Keratinocyte (primary cell): ENCODE measurements at regions not wholly inside any gene's neighbourhood (a gene's known extent, or its start where the extent isn't known, plus 50 kb on each side); places are given as distances from the start of the nearest gene placed in this dataset.

ENCODE experiments used
- DNase-seq: peaks from one replicate; pipeline ENCODE4 v3.0.0-alpha.2; 2011; ENCODE audit warnings: low read depth, missing footprints, low spot score
- FAIRE-seq: peaks from 2 replicates; lab custom pipeline; 2011; peaks lifted over from hg19 to GRCh38; lab: Jason Lieb, UNC
- H2AFZ ChIP-seq: 2 replicates; pipeline ENCODE4 v1.6.0; 2012; ENCODE audit warnings: low read length, control low read depth, inconsistent platforms; ENCODE audit not compliant: control insufficient read depth
- H3K27ac ChIP-seq: 2 replicates; pipeline ENCODE4 v1.5.1; 2011; ENCODE audit warnings: low read length; ENCODE audit not compliant: control insufficient read depth, insufficient read depth
- H3K27me3 ChIP-seq: 3 replicates; pipeline ENCODE4 v1.6.0; 2011; ENCODE audit warnings: low read length; ENCODE audit not compliant: control insufficient read depth, insufficient read depth; ENCODE audit errors: extremely low read depth
- H3K36me3 ChIP-seq, 2 experiments: 2 replicates in 1 of 2; 3 replicates in 1 of 2; pipeline ENCODE4 v1.5.1; 2011; ENCODE audit warnings: low read length in 2 of 2, mild to moderate bottlenecking in 1 of 2; ENCODE audit not compliant: control insufficient read depth in 2 of 2, insufficient read depth in 2 of 2; ENCODE audit errors: extremely low read depth in 1 of 2
- H3K4me1 ChIP-seq: 3 replicates; pipeline ENCODE4 v1.5.1; 2011; ENCODE audit warnings: low read length; ENCODE audit not compliant: control insufficient read depth, insufficient read depth; ENCODE audit errors: extremely low read depth
- H3K4me2 ChIP-seq: 3 replicates; pipeline ENCODE4 v1.6.0; 2011; ENCODE audit warnings: low read depth, low read length; ENCODE audit not compliant: control insufficient read depth, insufficient read depth; ENCODE audit errors: extremely low read depth
- H3K4me3 ChIP-seq, 3 experiments: fragments of 200-600 bp in 1 of 3; sonication (generic) in 1 of 3; 2 replicates in 2 of 3; 3 replicates in 1 of 3; pipeline ENCODE4 v1.5.1; 2011 to 2016; ENCODE audit warnings: low read length in 3 of 3, mild to moderate bottlenecking in 3 of 3, control low read depth in 2 of 3, inconsistent platforms in 1 of 3, low read depth in 1 of 3, mixed read lengths in 1 of 3, mixed run types in 1 of 3, moderate library complexity in 1 of 3; ENCODE audit not compliant: control insufficient read depth in 2 of 3, insufficient read depth in 2 of 3; ENCODE audit errors: extremely low read depth in 1 of 3
- H3K79me2 ChIP-seq: 2 replicates; pipeline ENCODE4 v1.6.0; 2012; ENCODE audit warnings: low read length; ENCODE audit not compliant: control insufficient read depth, insufficient read depth
- H3K9ac ChIP-seq: 3 replicates; pipeline ENCODE4 v1.6.0; 2011; ENCODE audit warnings: low read length; ENCODE audit not compliant: control insufficient read depth, insufficient read depth; ENCODE audit errors: extremely low read depth
- H3K9me1 ChIP-seq: 3 replicates; pipeline ENCODE4 v1.6.0; 2011; ENCODE audit warnings: low read length; ENCODE audit not compliant: control insufficient read depth, insufficient read depth; ENCODE audit errors: extremely low read depth
- H3K9me3 ChIP-seq: 2 replicates; pipeline ENCODE4 v1.5.1; 2012; ENCODE audit warnings: low read depth, low read length; ENCODE audit not compliant: control insufficient read depth
- H4K20me1 ChIP-seq: 3 replicates; pipeline ENCODE4 v1.6.0; 2011; ENCODE audit warnings: low read length; ENCODE audit not compliant: control insufficient read depth, insufficient read depth; ENCODE audit errors: extremely low read depth
- EZH2 ChIP-seq: IDR thresholded peaks from one replicate; pipeline ENCODE4 v1.6.1; 2012; ENCODE audit warnings: inconsistent platforms, mild to moderate bottlenecking, low read length, moderate library complexity
- dilution Hi-C: fragments of 300-500 bp; cut with MboI; formaldehyde crosslinking; loops from one replicate; pipeline ENCODE4 v1.7.0; 2020; ENCODE audit warnings: low sequenced_read_pairs; ENCODE audit not compliant: extremely low pct_ligation_motif_present
- TF ChIP-seq, protein P1 (sequence below), 3 experiments: IDR thresholded peaks in 1 of 3; conservative IDR thresholded peaks in 1 of 3; optimal IDR thresholded peaks in 1 of 3; 2 replicates in 2 of 3; 3 replicates in 1 of 3; pipeline versions ENCODE3 to v1.5.1; 2011; ENCODE audit warnings: low read length in 3 of 3, mild to moderate bottlenecking in 3 of 3, moderate library complexity in 2 of 3, control low read depth in 1 of 3, inconsistent platforms in 1 of 3; ENCODE audit not compliant: insufficient read depth in 2 of 3; ENCODE audit errors: extremely low read depth in 1 of 3

DNA sequence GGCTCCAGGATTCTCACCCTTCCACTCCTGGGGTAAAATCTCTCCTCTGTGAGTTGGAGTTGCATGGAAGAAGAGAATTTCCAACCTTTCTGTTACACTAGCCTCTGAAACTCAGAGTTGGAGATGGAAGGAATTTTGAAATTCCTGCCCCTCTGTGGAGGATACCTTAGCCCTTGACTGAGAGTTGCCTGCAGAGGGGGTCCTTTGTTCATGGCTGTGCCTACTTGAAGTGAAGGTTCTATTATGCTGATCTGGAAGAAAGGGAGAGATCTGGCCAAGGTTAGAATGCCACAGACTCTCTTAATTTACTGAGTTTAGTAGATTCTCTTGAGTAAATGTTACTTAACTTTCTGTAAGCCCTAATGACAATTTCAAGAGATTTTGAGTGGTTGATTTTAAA lies 626.6 kb upstream of the GYPC start:
- Histone ChIP-seq H3K4me2 (no peak overlapping the region), H3K27me3 (no peaks in the 10 kb centered on the region), H3K27ac (no peak overlapping the region), H3K9me3 (no peaks in the 10 kb centered on the region), H3K79me2 (no peaks in the 10 kb centered on the region), H3K4me3 (no peak overlapping the region), H4K20me1 (no peaks in the 10 kb centered on the region), H3K9ac (no peak overlapping the region), H3K9me1 (no peaks in the 10 kb centered on the region), H2AFZ (no peak overlapping the region), H3K4me1 (no peaks in the 10 kb centered on the region), H3K36me3 (no peaks in the 10 kb centered on the region)
- TF ChIP-seq, protein P1, sequence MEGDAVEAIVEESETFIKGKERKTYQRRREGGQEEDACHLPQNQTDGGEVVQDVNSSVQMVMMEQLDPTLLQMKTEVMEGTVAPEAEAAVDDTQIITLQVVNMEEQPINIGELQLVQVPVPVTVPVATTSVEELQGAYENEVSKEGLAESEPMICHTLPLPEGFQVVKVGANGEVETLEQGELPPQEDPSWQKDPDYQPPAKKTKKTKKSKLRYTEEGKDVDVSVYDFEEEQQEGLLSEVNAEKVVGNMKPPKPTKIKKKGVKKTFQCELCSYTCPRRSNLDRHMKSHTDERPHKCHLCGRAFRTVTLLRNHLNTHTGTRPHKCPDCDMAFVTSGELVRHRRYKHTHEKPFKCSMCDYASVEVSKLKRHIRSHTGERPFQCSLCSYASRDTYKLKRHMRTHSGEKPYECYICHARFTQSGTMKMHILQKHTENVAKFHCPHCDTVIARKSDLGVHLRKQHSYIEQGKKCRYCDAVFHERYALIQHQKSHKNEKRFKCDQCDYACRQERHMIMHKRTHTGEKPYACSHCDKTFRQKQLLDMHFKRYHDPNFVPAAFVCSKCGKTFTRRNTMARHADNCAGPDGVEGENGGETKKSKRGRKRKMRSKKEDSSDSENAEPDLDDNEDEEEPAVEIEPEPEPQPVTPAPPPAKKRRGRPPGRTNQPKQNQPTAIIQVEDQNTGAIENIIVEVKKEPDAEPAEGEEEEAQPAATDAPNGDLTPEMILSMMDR (optimal IDR thresholded peaks at IDR 0.05 in 1 of 3, IDR thresholded peaks at IDR 0.05 in 1 of 3, conservative IDR thresholded peaks at IDR 0.05 in 1 of 3; ENCODE audit: extremely low read depth in 1 of 3, insufficient read depth in 2 of 3, low read length in 3 of 3), result no peak
- TF ChIP-seq EZH2, result no peak
- dilution Hi-C loops, result no loop called here
- no peak for DNase-seq
- FAIRE-seq, result no peak

DNA sequence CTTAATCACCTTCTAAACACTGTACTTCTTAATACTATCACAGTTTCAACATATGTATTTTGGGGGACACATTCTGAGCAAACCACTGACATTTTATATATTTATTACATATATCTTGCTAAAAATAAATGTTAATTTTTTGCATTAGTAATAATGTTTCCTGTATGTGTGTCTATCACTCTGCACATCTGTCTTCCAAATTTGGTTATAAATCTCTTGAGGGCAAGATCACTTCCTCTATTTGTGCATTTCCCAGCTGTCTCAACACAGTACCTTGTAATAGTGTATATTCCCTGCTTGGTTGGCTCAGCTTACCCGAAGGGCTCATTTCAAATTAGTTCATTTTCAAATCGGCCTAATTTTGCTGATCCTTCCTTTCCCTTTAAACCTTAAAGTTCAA lies 617.1 kb upstream of the GYPC start:
- no peak overlapping the region for H3K27ac ChIP-seq
- TF ChIP-seq, protein P1 (optimal IDR thresholded peaks at IDR 0.05 in 1 of 3, IDR thresholded peaks at IDR 0.05 in 1 of 3, conservative IDR thresholded peaks at IDR 0.05 in 1 of 3; ENCODE audit: extremely low read depth in 1 of 3, insufficient read depth in 2 of 3, low read length in 3 of 3), result no peak
- no peaks in the 10 kb centered on the region for H3K9me1 ChIP-seq
- no peaks in the 10 kb centered on the region for H3K4me1 ChIP-seq
- H3K4me2 ChIP-seq, result no peak overlapping the region
- no peak overlapping the region for H3K4me3 ChIP-seq
- no peaks in the 10 kb centered on the region for H3K36me3 ChIP-seq
- no peaks in the 10 kb centered on the region for H3K9me3 ChIP-seq
- no peak overlapping the region for H2AFZ ChIP-seq
- H4K20me1 ChIP-seq, result no peaks in the 10 kb centered on the region
- DNase-seq (no peak), FAIRE-seq (no peak)
- H3K79me2 ChIP-seq, result no peaks in the 10 kb centered on the region
- dilution Hi-C loops, result no loop called here
- no peak overlapping the region for H3K9ac ChIP-seq
- no peaks in the 10 kb centered on the region for H3K27me3 ChIP-seq
